Cardiac muscle cell (in vitro differentiated cells and primary cell): ENCODE measurements at regions not wholly inside any gene's neighbourhood (a gene's known extent, or its start where the extent isn't known, plus 50 kb on each side); places are given as distances from the start of the nearest gene placed in this dataset.

Experiments used
- DNase-seq, 2 donors: peaks; one replicate each; pipeline versions ENCODE4 v3.0.0 to v3.0.0-alpha.2; 2010 to 2017; ENCODE audit warnings: low read depth in 1 of 2, low spot score in 1 of 2
- H3K27ac ChIP-seq: fragments of 200-600 bp; sonication (generic); 2 replicates; pipeline ENCODE4 v1.5.1; 2016
- H3K27me3 ChIP-seq: fragments of 200-600 bp; sonication (generic); 2 replicates; pipeline ENCODE4 v1.6.0; 2016; ENCODE audit warnings: control low read depth
- H3K36me3 ChIP-seq: fragments of 200-600 bp; sonication (generic); 2 replicates; pipeline ENCODE4 v1.5.1; 2016; ENCODE audit warnings: control low read depth
- H3K4me1 ChIP-seq: fragments of 200-600 bp; sonication (generic); 2 replicates; pipeline ENCODE4 v1.8.1; 2017; ENCODE audit warnings: low read depth, mild to moderate bottlenecking, mixed run types
- H3K4me3 ChIP-seq: fragments of 200-600 bp; sonication (generic); 2 replicates; pipeline ENCODE4 v1.5.1; 2016; ENCODE audit warnings: mild to moderate bottlenecking
- H3K9me3 ChIP-seq: fragments of 200-600 bp; sonication (generic); 2 replicates; pipeline ENCODE4 v1.5.1; 2017; ENCODE audit warnings: low read depth, mild to moderate bottlenecking, control low read depth
- CTCF ChIP-seq: IDR thresholded peaks from 2 replicates; pipeline ENCODE4 v1.5.1; 2012; ENCODE audit warnings: low read depth, mild to moderate bottlenecking, low read length

DNA sequence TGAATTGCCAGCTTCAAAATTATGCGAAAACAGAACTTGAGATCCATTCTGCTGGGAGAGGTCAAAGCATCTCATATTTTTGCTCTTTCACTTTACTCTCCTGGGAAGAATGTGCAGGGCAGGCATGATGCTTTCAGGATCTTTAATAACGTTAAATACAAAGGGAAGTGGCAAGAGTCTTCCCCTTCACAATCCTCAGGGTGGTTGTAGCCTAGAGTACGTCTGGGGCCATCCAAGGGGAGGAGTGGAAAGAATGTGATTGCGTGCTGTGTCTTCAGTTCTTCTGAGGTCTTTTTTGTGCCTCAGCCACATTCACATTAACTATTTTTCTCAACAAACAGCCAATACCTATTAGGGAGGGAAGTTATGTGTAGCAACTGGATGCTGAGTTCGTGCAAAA, 207.3 kb downstream of the HGF start:
- no peak for DNase-seq
- no peak for TF ChIP-seq CTCF
- no peaks in the 10 kb centered on the region for H3K27me3 ChIP-seq
- no peaks in the 10 kb centered on the region for H3K36me3 ChIP-seq
- H3K4me3 ChIP-seq = no peak overlapping the region
- H3K27ac ChIP-seq = no peak overlapping the region
- H3K4me1 ChIP-seq = no peaks in the 10 kb centered on the region
- H3K9me3 ChIP-seq = no peaks in the 10 kb centered on the region

- no peak for TF ChIP-seq CTCF
- no peak overlapping the region for H3K27ac ChIP-seq
- H3K36me3 ChIP-seq = no peaks in the 10 kb centered on the region
- no peaks in the 10 kb centered on the region for H3K27me3 ChIP-seq
- no peak for DNase-seq
- H3K9me3 ChIP-seq = no peaks in the 10 kb centered on the region
- no peak overlapping the region for H3K4me3 ChIP-seq
- H3K4me1 ChIP-seq = no peaks in the 10 kb centered on the region
These were observed 209.1 kb downstream of the HGF start for GRCh38 chr7:81560708-81561107.

DNA sequence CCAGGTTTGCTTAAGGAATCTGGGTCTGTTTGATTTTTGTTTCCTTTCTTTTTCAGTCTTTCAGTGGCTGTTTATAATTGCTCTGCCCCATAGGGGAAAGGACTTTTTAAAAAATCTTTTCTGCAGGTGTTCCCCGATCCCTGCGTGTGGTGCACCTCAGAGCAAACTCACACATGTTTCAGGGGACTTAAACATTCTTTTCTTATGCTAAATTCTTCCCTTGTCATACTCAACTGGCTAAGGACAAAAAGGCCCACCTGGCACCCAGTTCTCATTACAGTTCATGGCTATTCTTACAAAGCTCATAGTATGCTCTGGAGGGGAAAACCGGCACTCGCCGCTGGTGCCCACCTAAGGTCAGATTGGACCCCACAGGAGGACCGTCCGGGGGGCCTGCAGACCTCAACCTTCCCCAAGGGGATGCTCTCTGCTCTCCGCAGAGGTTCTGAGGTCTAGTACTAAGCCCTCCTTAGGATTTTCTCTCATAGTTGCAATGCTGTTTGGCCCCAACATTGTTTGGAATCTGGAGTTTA, 220.3 kb downstream of the HGF start:
- H3K27me3 ChIP-seq = no peaks in the 10 kb centered on the region
- TF ChIP-seq CTCF = no peak
- no peaks in the 10 kb centered on the region for H3K4me1 ChIP-seq
- H3K9me3 ChIP-seq = no peaks in the 10 kb centered on the region
- H3K4me3 ChIP-seq = no peak overlapping the region
- no peaks in the 10 kb centered on the region for H3K36me3 ChIP-seq
- no peak for DNase-seq
- no peak overlapping the region for H3K27ac ChIP-seq

GRCh38 chr7:81534996-81535395, 234.9 kb downstream of the HGF start:
- no peak for TF ChIP-seq CTCF
- Histone ChIP-seq H3K27ac (no peak overlapping the region), H3K27me3 (no peaks in the 10 kb centered on the region)

GRCh38 chr7:81534446-81534845, 235.4 kb downstream of the HGF start:
- H3K9me3 ChIP-seq = no peaks in the 10 kb centered on the region
- H3K27ac ChIP-seq = no peak overlapping the region
- no peaks in the 10 kb centered on the region for H3K27me3 ChIP-seq
- no peak for DNase-seq
- no peak overlapping the region for H3K4me3 ChIP-seq
- no peaks in the 10 kb centered on the region for H3K4me1 ChIP-seq
- no peaks in the 10 kb centered on the region for H3K36me3 ChIP-seq
- TF ChIP-seq CTCF = no peak

More at GRCh38 chr7:81534996-81535395, 234.9 kb downstream of the HGF start:
- DNase-seq = no peak
- H3K36me3 ChIP-seq = no peaks in the 10 kb centered on the region
- H3K4me1 ChIP-seq = no peaks in the 10 kb centered on the region
- H3K9me3 ChIP-seq = no peaks in the 10 kb centered on the region
- H3K4me3 ChIP-seq = no peak overlapping the region

GRCh38 chr7:81533931-81534330, 235.9 kb downstream of the HGF start:
- Histone ChIP-seq H3K4me3 (no peak overlapping the region), H3K27ac (no peak overlapping the region), H3K9me3 (no peaks in the 10 kb centered on the region), H3K4me1 (no peaks in the 10 kb centered on the region), H3K36me3 (no peaks in the 10 kb centered on the region), H3K27me3 (no peaks in the 10 kb centered on the region)
- no peak for DNase-seq
- TF ChIP-seq CTCF = no peak
